ENCODE measurements at regions not wholly inside any gene's neighbourhood (a gene's known extent, or its start where the extent isn't known, plus 50 kb on each side); places are given as distances from the start of the nearest gene placed in this dataset.

GRCh38 chr3:88443066-88443465 is 293.3 kb downstream of the C3orf38 start:
- no peak for TF ChIP-seq EZH2 (IDR thresholded peaks at IDR 0.05; ENCODE audit: borderline replicate concordance, low read length)
- TF ChIP-seq CTCF (IDR thresholded peaks at IDR 0.05; ENCODE audit: low read length): no peak

Data from OCI-LY1 (cell line).